HCT116 (cell line): ENCODE measurements at regions not wholly inside any gene's neighbourhood (a gene's known extent, or its start where the extent isn't known, plus 50 kb on each side); places are given as distances from the start of the nearest gene placed in this dataset.

ENCODE experiments used
- ATAC-seq: fragments of 200-7000 bp; cut with Tn5 transposase; 2 replicates; pipeline ENCODE4 v1.9.1; 2020; ENCODE audit warnings: mild to moderate bottlenecking, moderate library complexity
- BruUV-seq: library from RNA; stranded (reverse); fragments of 400-500 nt; replicated peaks from 2 replicates; lab custom pipeline; 2021; lab: Mats Ljungman, UMichigan
- CTCF ChIA-PET: fragments of 300-600 bp; sonication (Branson Sonifier 250); formaldehyde crosslinking; loops from one replicate; lab custom pipeline; 2021; ENCODE audit warnings: antibody characterized with exemption; lab: Charles Lee
- POLR2A ChIA-PET: fragments of 300-600, 350-600 bp; sonication (Branson Sonifier 250); formaldehyde crosslinking; loops from one replicate; lab custom pipeline; 2021; ENCODE audit warnings: antibody characterized with exemption; lab: Charles Lee
- RAD21 ChIA-PET, 2 experiments: fragments of 300-600 bp; sonication (Branson Sonifier 250); formaldehyde crosslinking; loops; one replicate each; lab custom pipeline; 2023; ENCODE audit warnings: low total read pairs in 2 of 2; ENCODE audit not compliant: uncharacterized antibody in 2 of 2, unreplicated experiment in 2 of 2, low non-redundant PET in 1 of 2; lab: Charles Lee
- DNase-seq: peaks from one replicate; pipeline ENCODE4 v3.0.0-alpha.2; 2010; ENCODE audit warnings: low read depth, low spot score
- H2AFZ ChIP-seq: fragments of 200-600 bp; shearing (Covaris generic), sonication (generic); 2 replicates; pipeline ENCODE4 v1.6.1; 2017; ENCODE audit warnings: low read depth, mixed run types, mixed read lengths, antibody characterized with exemption, low read length; ENCODE audit not compliant: poor library complexity, severe bottlenecking
- H3K27ac ChIP-seq: 2 replicates; pipeline ENCODE4 v1.5.1; 2012; ENCODE audit warnings: low read depth, low read length
- H3K27me3 ChIP-seq: fragments of 200-600 bp; sonication (generic); 2 replicates; pipeline ENCODE4 v1.6.1; 2016; ENCODE audit warnings: mixed run types, low read length, mixed read lengths; ENCODE audit not compliant: insufficient read depth
- H3K36me3 ChIP-seq, 2 experiments: fragments of 200-500 bp in 1 of 2; fragments of 200-600 bp in 1 of 2; sonication (Bioruptor generic) in 1 of 2; sonication (generic) in 1 of 2; 2 replicates each; pipeline versions ENCODE4 v1.5.1 to v1.6.1; 2014 to 2016; ENCODE audit warnings: low read length in 2 of 2, inconsistent platforms in 1 of 2, mixed read lengths in 1 of 2, mixed run types in 1 of 2; ENCODE audit not compliant: insufficient read depth in 2 of 2, control insufficient read depth in 1 of 2
- H3K4me1 ChIP-seq, 2 experiments: fragments of 200-600 bp in 1 of 2; sonication (generic) in 1 of 2; 2 replicates each; pipeline versions ENCODE4 v1.5.1 to v1.6.1; 2012 to 2017; ENCODE audit warnings: low read length in 2 of 2, inconsistent platforms in 1 of 2, mild to moderate bottlenecking in 1 of 2, mixed read lengths in 1 of 2, mixed run types in 1 of 2, moderate library complexity in 1 of 2; ENCODE audit not compliant: insufficient read depth in 2 of 2, control insufficient read depth in 1 of 2
- H3K4me2 ChIP-seq: fragments of 200-600 bp; sonication (generic); 2 replicates; pipeline ENCODE4 v1.6.1; 2017; ENCODE audit warnings: mixed run types, low read length, mixed read lengths
- H3K4me3 ChIP-seq, 2 experiments: fragments of 200-600 bp in 1 of 2; sonication (generic) in 1 of 2; replicated peaks in 1 of 2; 2 replicates each; pipeline ENCODE4 v1.5.1; 2011 to 2016; ENCODE audit warnings: low read length in 2 of 2, control low read depth in 1 of 2, low read depth in 1 of 2, mild to moderate bottlenecking in 1 of 2, mixed read lengths in 1 of 2, mixed run types in 1 of 2
- H3K79me2 ChIP-seq: fragments of 200-600 bp; sonication (generic); 2 replicates; pipeline ENCODE4 v1.6.1; 2017; ENCODE audit warnings: mild to moderate bottlenecking, mixed run types, low read length, moderate library complexity, mixed read lengths; ENCODE audit not compliant: insufficient read depth
- H3K9ac ChIP-seq: fragments of 200-600 bp; sonication (generic); 2 replicates; pipeline ENCODE4 v1.6.1; 2016; ENCODE audit warnings: low read length, mixed read lengths
- H3K9me2 ChIP-seq: fragments of 200-600 bp; sonication (generic), shearing (Covaris generic); 2 replicates; pipeline ENCODE4 v1.6.1; 2017; ENCODE audit warnings: mixed run types, mild to moderate bottlenecking, moderate library complexity; ENCODE audit not compliant: insufficient read depth
- H3K9me3 ChIP-seq, 2 experiments: fragments of 200-500 bp in 1 of 2; fragments of 200-600 bp in 1 of 2; sonication (Bioruptor generic) in 1 of 2; sonication (generic) in 1 of 2; 2 replicates each; pipeline ENCODE4 v1.6.1; 2014 to 2017; ENCODE audit warnings: low read length in 2 of 2, mixed read lengths in 2 of 2, inconsistent platforms in 1 of 2, low read depth in 1 of 2, mild to moderate bottlenecking in 1 of 2, mixed run types in 1 of 2, moderate library complexity in 1 of 2; ENCODE audit not compliant: control insufficient read depth in 1 of 2, insufficient read depth in 1 of 2
- H4K20me1 ChIP-seq: fragments of 200-600 bp; sonication (generic), shearing (Covaris generic); 2 replicates; pipeline ENCODE4 v1.6.1; 2017; ENCODE audit warnings: mixed run types, mild to moderate bottlenecking, moderate library complexity; ENCODE audit not compliant: insufficient read depth
- CBX3 ChIP-seq: IDR thresholded peaks from 2 replicates; pipeline ENCODE4 v1.6.1; 2012; ENCODE audit warnings: low read depth
- CTCF ChIP-seq, 3 experiments: fragments of 200-600 bp in 1 of 3; sonication (generic) in 1 of 3; IDR thresholded peaks in 2 of 3; conservative IDR thresholded peaks in 1 of 3; 2 replicates each; pipeline ENCODE4 v1.5.1; 2012 to 2017; ENCODE audit warnings: low read depth in 2 of 3, low read length in 2 of 3, antibody characterized with exemption in 1 of 3, borderline replicate concordance in 1 of 3, control low read depth in 1 of 3, mild to moderate bottlenecking in 1 of 3, mixed read lengths in 1 of 3, mixed run types in 1 of 3, moderate library complexity in 1 of 3; ENCODE audit not compliant: insufficient read depth in 1 of 3
- EZH2 ChIP-seq: fragments of 200-600 bp; sonication (generic); IDR thresholded peaks from 2 replicates; pipeline ENCODE4 v1.6.1; 2017; ENCODE audit warnings: antibody characterized with exemption, mixed run types
- FOSL1 ChIP-seq: IDR thresholded peaks from 2 replicates; pipeline ENCODE4 v1.6.1; 2012; ENCODE audit warnings: low read depth
- POLR2A ChIP-seq: IDR thresholded peaks from 2 replicates; pipeline ENCODE4 v1.7.0; 2011; ENCODE audit warnings: borderline replicate concordance; ENCODE audit not compliant: insufficient read depth, insufficient read length; ENCODE audit errors: extremely low read depth
- SIN3A ChIP-seq: IDR thresholded peaks from 2 replicates; pipeline ENCODE4 v1.6.1; 2012; ENCODE audit warnings: low read depth
- TCF7L2 ChIP-seq: IDR thresholded peaks from 2 replicates; pipeline ENCODE4 v1.7.0; 2011; ENCODE audit warnings: borderline replicate concordance, inconsistent platforms; ENCODE audit not compliant: insufficient read depth, insufficient read length; ENCODE audit errors: extremely low read depth
- ZNF274 ChIP-seq: fragments of 200-500 bp; sonication (Bioruptor generic); IDR thresholded peaks from 2 replicates; pipeline ENCODE4 v1.6.1; 2014; ENCODE audit warnings: mild to moderate bottlenecking, low read depth, low read length, inconsistent platforms
- intact Hi-C: fragments of 100-400 bp; cut with micrococcal nuclease; formaldehyde crosslinking; loops from 2 replicates; pipeline ENCODE4 v1.10.0; 2022
- TF ChIP-seq, protein P1 (sequence below): IDR thresholded peaks from 2 replicates; pipeline ENCODE4 v1.6.1; 2012; ENCODE audit warnings: low read depth

DNA sequence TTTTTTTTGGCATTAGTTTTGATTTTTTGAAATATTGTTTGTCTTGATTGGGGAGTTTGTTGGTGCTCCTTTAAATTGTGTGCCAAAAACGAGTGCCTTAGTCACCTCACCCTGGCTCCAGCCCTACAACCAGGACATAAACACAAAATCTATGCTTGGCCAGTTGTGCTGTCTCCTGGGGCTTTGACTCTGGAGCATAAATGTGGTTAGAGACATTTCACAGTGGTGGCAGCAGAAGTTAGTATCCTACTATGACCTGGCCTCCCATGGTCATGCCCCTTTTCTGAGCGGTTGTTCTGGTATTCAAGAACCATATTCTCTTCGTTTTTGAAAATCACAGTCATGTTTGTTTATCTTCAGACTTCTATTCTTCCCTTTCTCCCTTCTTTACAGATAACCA is 70.7 kb upstream of the PSMA6 start:
- DNase-seq (no peak), ATAC-seq (no peak)
- H3K9me2 ChIP-seq = no peaks in the 10 kb centered on the region
- no peaks in the 10 kb centered on the region for H3K27me3 ChIP-seq
- H4K20me1 ChIP-seq = no peaks in the 10 kb centered on the region
- no peak overlapping the region for H3K27ac ChIP-seq
- intact Hi-C loops = loop anchor here (10.0 kb wide), 1 partner anchor 463 kb away; no protein-coding TSS in a partner anchor
- H3K4me1 ChIP-seq = no peaks in the 10 kb centered on the region
- POLR2A ChIA-PET = no interaction called here
- no peak overlapping the region for H3K4me2 ChIP-seq
- CTCF ChIA-PET = no interaction called here
- H3K9me3 ChIP-seq = no peaks in the 10 kb centered on the region
- no peaks in the 10 kb centered on the region for H3K36me3 ChIP-seq
- TF ChIP-seq CBX3 = no peak
- no peak for TF ChIP-seq FOSL1
- no peak for TF ChIP-seq TCF7L2
- TF ChIP-seq, protein P1, sequence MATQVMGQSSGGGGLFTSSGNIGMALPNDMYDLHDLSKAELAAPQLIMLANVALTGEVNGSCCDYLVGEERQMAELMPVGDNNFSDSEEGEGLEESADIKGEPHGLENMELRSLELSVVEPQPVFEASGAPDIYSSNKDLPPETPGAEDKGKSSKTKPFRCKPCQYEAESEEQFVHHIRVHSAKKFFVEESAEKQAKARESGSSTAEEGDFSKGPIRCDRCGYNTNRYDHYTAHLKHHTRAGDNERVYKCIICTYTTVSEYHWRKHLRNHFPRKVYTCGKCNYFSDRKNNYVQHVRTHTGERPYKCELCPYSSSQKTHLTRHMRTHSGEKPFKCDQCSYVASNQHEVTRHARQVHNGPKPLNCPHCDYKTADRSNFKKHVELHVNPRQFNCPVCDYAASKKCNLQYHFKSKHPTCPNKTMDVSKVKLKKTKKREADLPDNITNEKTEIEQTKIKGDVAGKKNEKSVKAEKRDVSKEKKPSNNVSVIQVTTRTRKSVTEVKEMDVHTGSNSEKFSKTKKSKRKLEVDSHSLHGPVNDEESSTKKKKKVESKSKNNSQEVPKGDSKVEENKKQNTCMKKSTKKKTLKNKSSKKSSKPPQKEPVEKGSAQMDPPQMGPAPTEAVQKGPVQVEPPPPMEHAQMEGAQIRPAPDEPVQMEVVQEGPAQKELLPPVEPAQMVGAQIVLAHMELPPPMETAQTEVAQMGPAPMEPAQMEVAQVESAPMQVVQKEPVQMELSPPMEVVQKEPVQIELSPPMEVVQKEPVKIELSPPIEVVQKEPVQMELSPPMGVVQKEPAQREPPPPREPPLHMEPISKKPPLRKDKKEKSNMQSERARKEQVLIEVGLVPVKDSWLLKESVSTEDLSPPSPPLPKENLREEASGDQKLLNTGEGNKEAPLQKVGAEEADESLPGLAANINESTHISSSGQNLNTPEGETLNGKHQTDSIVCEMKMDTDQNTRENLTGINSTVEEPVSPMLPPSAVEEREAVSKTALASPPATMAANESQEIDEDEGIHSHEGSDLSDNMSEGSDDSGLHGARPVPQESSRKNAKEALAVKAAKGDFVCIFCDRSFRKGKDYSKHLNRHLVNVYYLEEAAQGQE = no peak
- no peak for TF ChIP-seq EZH2
- TF ChIP-seq ZNF274 = no peak
- TF ChIP-seq SIN3A = no peak
- no peak for TF ChIP-seq POLR2A
- TF ChIP-seq CTCF (IDR thresholded peaks at IDR 0.05 in 2 of 3, conservative IDR thresholded peaks at IDR 0.05 in 1 of 3; ENCODE audit: borderline replicate concordance in 1 of 3, insufficient read depth in 1 of 3, low read depth in 2 of 3, low read length in 2 of 3) = no peak
- TF ChIP-seq, all 23 proteins: peak for 0
- Histone ChIP-seq H3K9ac (no peak overlapping the region), H3K4me3 (no peak overlapping the region), H3K79me2 (no peaks in the 10 kb centered on the region), H2AFZ (no peak overlapping the region)
- no TSS peak for BruUV-seq
- RAD21 ChIA-PET = no interaction called here
